HUES64 (cell line): ENCODE measurements at regions not wholly inside any gene's neighbourhood (a gene's known extent, or its start where the extent isn't known, plus 50 kb on each side); places are given as distances from the start of the nearest gene placed in this dataset.

Experiments
- H3K27ac ChIP-seq: 2 replicates; pipeline ENCODE4 v1.7.0; 2013; ENCODE audit warnings: low read depth, low read length, inconsistent platforms
- H3K27me3 ChIP-seq: 2 replicates; pipeline ENCODE4 v1.6.1; 2013; ENCODE audit warnings: mild to moderate bottlenecking, low read length; ENCODE audit not compliant: insufficient read depth
- H3K36me3 ChIP-seq: 2 replicates; pipeline ENCODE4 v1.6.1; 2013; ENCODE audit warnings: mild to moderate bottlenecking, low read length; ENCODE audit not compliant: insufficient read depth
- H3K4me1 ChIP-seq: 2 replicates; pipeline ENCODE4 v1.6.1; 2013; ENCODE audit warnings: mild to moderate bottlenecking, low read length, moderate library complexity; ENCODE audit not compliant: insufficient read depth
- H3K4me3 ChIP-seq: 2 replicates; pipeline ENCODE4 v1.5.1; 2013; ENCODE audit warnings: mild to moderate bottlenecking, low read length, moderate library complexity
- H3K9ac ChIP-seq: 2 replicates; pipeline ENCODE4 v1.6.1; 2013; ENCODE audit warnings: mild to moderate bottlenecking, low read depth, low read length
- H3K9me3 ChIP-seq: 2 replicates; pipeline ENCODE4 v1.6.1; 2013; ENCODE audit warnings: low read depth, low read length; ENCODE audit not compliant: insufficient read depth
- WGBS: fragments of 150-250, 120-280 bp; methylation state at CpG from one replicate; pipeline ENCODE4 v1.1.7; 2013; ENCODE audit warnings: missing lambda C conversion rate; 5-methylcytosine and 5-hydroxymethylcytosine counted together

DNA sequence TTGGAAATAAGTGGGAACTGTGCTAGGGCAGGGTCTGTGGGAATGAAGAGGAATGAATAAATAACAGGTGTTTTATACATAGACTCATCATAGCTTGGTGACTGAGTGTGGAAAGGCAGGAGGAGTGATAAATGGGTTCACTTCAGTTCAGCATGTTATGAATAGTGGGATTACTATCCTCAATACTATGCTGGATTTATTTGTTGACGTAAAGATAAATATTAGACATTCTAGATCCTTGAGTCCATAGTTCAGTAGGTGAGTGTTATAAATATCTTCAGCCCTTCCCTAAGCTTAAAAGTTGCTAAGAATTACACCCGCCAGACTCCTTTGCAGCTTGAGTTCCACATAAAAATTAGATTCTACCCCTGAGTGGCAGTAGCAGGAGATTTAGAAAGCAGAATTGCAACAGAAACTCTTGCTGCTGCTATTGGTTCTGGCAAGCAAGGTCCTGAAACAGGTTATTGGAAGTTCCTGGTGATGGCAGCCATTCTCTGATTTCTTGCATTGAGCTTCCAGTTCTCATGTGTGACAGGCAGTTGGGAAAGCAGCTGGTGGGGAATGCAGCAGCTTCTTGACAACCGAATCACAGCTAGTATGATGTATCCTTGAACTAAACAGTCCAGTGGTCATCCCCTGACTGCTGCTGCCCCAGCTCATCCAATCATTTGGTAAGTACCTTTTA, 1558.9 kb downstream of the FAM181B start:
- 88% methylated on average over 2 of the region's 3 CpGs for WGBS
- no peak overlapping the region for H3K9ac ChIP-seq
- no peak overlapping the region for H3K27ac ChIP-seq

GRCh38 chr11:81165164-81165563, 1568.5 kb downstream of the FAM181B start:
- H3K9ac ChIP-seq, result no peak overlapping the region

More for the DNA sequence above, 1558.9 kb downstream of the FAM181B start:
- H3K27me3 ChIP-seq, result no peaks in the 10 kb centered on the region
- H3K36me3 ChIP-seq, result no peaks in the 10 kb centered on the region
- H3K4me3 ChIP-seq, result no peak overlapping the region
- H3K4me1 ChIP-seq, result no peaks in the 10 kb centered on the region
- H3K9me3 ChIP-seq, result no peaks in the 10 kb centered on the region

DNA sequence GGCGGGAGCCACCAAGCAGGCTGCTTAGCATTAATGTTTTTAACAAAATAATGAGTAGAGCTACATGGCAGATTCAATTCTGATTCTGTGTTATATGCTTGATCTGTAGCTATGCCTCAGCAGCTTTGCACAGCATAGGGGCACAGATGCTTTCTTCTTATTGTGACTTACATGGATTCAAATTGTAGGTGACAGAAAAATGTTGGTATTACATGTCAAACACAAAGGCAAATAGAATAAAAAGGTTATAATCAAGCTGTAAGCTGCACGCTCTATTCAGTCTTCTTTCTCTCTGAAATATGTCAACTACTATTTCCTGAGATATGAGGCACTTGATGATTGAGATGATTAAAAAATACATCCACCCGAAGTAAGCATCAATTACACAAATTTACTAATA, 1573.8 kb downstream of the FAM181B start:
- 96% methylated on average over 2 of the region's 3 CpGs for WGBS

More at GRCh38 chr11:81165164-81165563, 1568.5 kb downstream of the FAM181B start:
- H3K4me1 ChIP-seq, result no peaks in the 10 kb centered on the region
- no peak overlapping the region for H3K27ac ChIP-seq
- no peak overlapping the region for H3K4me3 ChIP-seq
- WGBS, result 75% methylated on average over 1 of the region's 1 CpG
- no peaks in the 10 kb centered on the region for H3K27me3 ChIP-seq
- H3K9me3 ChIP-seq, result no peaks in the 10 kb centered on the region
- H3K36me3 ChIP-seq, result no peaks in the 10 kb centered on the region

GRCh38 chr11:81135570-81135969, 1598.1 kb downstream of the FAM181B start:
- H3K27ac ChIP-seq, result no peak overlapping the region
- no peaks in the 10 kb centered on the region for H3K9me3 ChIP-seq
- no peaks in the 10 kb centered on the region for H3K4me1 ChIP-seq
- 94% methylated on average over 5 of the region's 5 CpGs for WGBS
- H3K27me3 ChIP-seq, result no peaks in the 10 kb centered on the region
- H3K4me3 ChIP-seq, result no peak overlapping the region
- H3K9ac ChIP-seq, result no peak overlapping the region
- H3K36me3 ChIP-seq, result no peaks in the 10 kb centered on the region

More for the DNA sequence above, 1573.8 kb downstream of the FAM181B start:
- Histone ChIP-seq H3K9ac (no peak overlapping the region), H3K4me3 (no peak overlapping the region), H3K9me3 (no peaks in the 10 kb centered on the region), H3K27me3 (no peaks in the 10 kb centered on the region), H3K27ac (no peak overlapping the region), H3K4me1 (no peaks in the 10 kb centered on the region), H3K36me3 (no peaks in the 10 kb centered on the region)

- no peaks in the 10 kb centered on the region for H3K4me1 ChIP-seq
- H3K4me3 ChIP-seq, result no peak overlapping the region
- H3K27me3 ChIP-seq, result no peaks in the 10 kb centered on the region
- no peaks in the 10 kb centered on the region for H3K9me3 ChIP-seq
- H3K9ac ChIP-seq, result no peak overlapping the region
- H3K36me3 ChIP-seq, result no peaks in the 10 kb centered on the region
- 59% methylated on average over 2 of the region's 3 CpGs for WGBS
- H3K27ac ChIP-seq, result no peak overlapping the region
Observed at GRCh38 chr11:81129618-81130017, 1604.0 kb downstream of the FAM181B start.

DNA sequence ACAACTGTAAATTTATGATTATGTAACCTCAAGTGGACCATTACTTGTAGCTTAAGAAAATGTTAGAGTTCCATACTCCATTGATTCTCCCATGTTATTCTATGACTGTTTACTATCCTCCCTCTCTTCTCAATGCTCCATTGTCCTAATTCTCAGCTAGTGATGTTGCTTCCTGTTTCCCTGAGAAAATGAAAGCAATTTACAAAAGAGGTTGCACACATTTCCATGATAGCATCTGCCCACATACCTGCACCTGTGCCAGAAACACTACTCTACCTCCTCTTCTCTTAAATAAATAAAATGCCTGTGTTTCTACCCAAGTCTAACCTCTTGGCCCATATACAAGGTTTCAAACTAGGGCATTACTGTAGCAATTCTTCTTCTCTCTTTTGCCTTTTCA, 1620.9 kb downstream of the FAM181B start:
- Histone ChIP-seq H3K9me3 (no peaks in the 10 kb centered on the region), H3K27ac (no peak overlapping the region), H3K36me3 (no peaks in the 10 kb centered on the region), H3K4me1 (no peaks in the 10 kb centered on the region), H3K9ac (no peak overlapping the region), H3K4me3 (no peak overlapping the region), H3K27me3 (no peaks in the 10 kb centered on the region)

DNA sequence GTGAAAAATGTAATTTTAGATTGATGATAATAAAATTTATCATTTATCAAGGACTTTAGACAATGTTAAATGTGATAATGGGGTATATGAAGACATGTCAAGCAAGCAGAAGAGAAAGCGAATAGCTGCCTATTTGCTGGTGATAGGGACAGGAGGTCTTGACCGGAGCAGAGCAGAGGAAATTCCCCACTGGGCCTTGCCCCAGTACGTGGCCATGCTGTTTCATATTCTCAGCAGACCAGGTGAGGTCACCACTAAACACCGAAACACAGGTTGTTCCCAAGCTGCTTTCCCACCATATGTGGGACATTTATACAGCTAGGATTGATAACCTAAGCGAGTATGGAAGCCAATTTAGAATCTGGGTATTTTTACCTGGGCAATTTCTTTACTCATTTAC, 1629.6 kb downstream of the FAM181B start:
- H3K9ac ChIP-seq, result no peak overlapping the region
- 81% methylated on average over 5 of the region's 5 CpGs for WGBS
- no peaks in the 10 kb centered on the region for H3K9me3 ChIP-seq
- H3K4me3 ChIP-seq, result no peak overlapping the region
- peaks cover 7% of the 10 kb centered on the region for H3K4me1 ChIP-seq
- no peak overlapping the region for H3K27ac ChIP-seq
- no peaks in the 10 kb centered on the region for H3K27me3 ChIP-seq
- no peaks in the 10 kb centered on the region for H3K36me3 ChIP-seq

- 83% methylated on average over 1 of the region's 1 CpG for WGBS
Observed at GRCh38 chr11:81098471-81098870, 1635.2 kb downstream of the FAM181B start.

GRCh38 chr11:81092522-81092921, 1641.1 kb downstream of the FAM181B start:
- Histone ChIP-seq H3K9me3 (no peaks in the 10 kb centered on the region), H3K27ac (no peak overlapping the region), H3K4me3 (no peak overlapping the region), H3K36me3 (no peaks in the 10 kb centered on the region), H3K9ac (no peak overlapping the region), H3K4me1 (no peaks in the 10 kb centered on the region), H3K27me3 (no peaks in the 10 kb centered on the region)

More at GRCh38 chr11:81098471-81098870, 1635.2 kb downstream of the FAM181B start:
- Histone ChIP-seq H3K4me3 (no peak overlapping the region), H3K9ac (no peak overlapping the region), H3K27ac (no peak overlapping the region), H3K27me3 (no peaks in the 10 kb centered on the region), H3K9me3 (no peaks in the 10 kb centered on the region), H3K36me3 (no peaks in the 10 kb centered on the region), H3K4me1 (no peaks in the 10 kb centered on the region)

DNA sequence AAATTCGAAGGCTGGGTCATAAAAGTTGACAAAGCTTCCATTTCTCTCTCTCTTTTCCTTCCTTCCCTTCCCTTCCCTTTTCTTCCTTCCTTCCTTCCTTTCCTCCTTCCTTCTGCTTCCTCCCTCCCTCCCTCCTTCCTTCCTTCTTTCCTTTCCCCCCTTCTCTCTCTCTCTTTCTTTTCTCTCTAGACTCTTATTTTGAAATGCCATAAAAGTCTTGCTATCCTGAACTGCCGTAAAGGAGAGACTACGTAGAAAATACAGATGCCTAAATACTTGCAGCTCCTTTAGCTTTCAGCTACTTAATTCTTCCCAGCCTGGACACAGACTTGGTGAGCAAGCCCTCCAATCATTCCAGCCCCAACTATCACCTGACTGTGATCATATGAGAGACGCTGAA, 1644.4 kb downstream of the FAM181B start:
- no peaks in the 10 kb centered on the region for H3K4me1 ChIP-seq
- no peaks in the 10 kb centered on the region for H3K9me3 ChIP-seq
- 88% methylated on average over 4 of the region's 4 CpGs for WGBS
- H3K27ac ChIP-seq, result no peak overlapping the region
- H3K27me3 ChIP-seq, result no peaks in the 10 kb centered on the region
- H3K4me3 ChIP-seq, result no peak overlapping the region
- H3K9ac ChIP-seq, result no peak overlapping the region
- no peaks in the 10 kb centered on the region for H3K36me3 ChIP-seq

GRCh38 chr11:81080476-81080875, 1639.6 kb upstream of the TENM4 start:
- Histone ChIP-seq H3K4me3 (no peak overlapping the region), H3K9me3 (no peaks in the 10 kb centered on the region), H3K36me3 (no peaks in the 10 kb centered on the region), H3K27me3 (no peaks in the 10 kb centered on the region), H3K4me1 (no peaks in the 10 kb centered on the region), H3K9ac (no peak overlapping the region), H3K27ac (no peak overlapping the region)
- WGBS, result 96% methylated on average over 4 of the region's 4 CpGs

GRCh38 chr11:81072273-81072672, 1631.4 kb upstream of the TENM4 start:
- H3K9me3 ChIP-seq, result no peaks in the 10 kb centered on the region
- H3K27ac ChIP-seq, result no peak overlapping the region
- no peaks in the 10 kb centered on the region for H3K36me3 ChIP-seq

More at GRCh38 chr11:81072273-81072672, 1631.4 kb upstream of the TENM4 start:
- peaks cover 10% of the 10 kb centered on the region; the same call in 1 of the 2 replicates for H3K4me1 ChIP-seq
- 92% methylated on average over 4 of the region's 4 CpGs for WGBS
- H3K9ac ChIP-seq, result no peak overlapping the region
- H3K27me3 ChIP-seq, result no peaks in the 10 kb centered on the region
- H3K4me3 ChIP-seq, result no peak overlapping the region
